H1 (cell line): ENCODE measurements at regions not wholly inside any gene's neighbourhood (a gene's known extent, or its start where the extent isn't known, plus 50 kb on each side); places are given as distances from the start of the nearest gene placed in this dataset.

Experiments used
- CTCF ChIA-PET: fragments of 300-600 bp; sonication (Branson Sonifier 250); formaldehyde crosslinking; loops from one replicate; lab custom pipeline; 2021; ENCODE audit not compliant: partially characterized antibody; lab: Charles Lee
- POLR2A ChIA-PET: fragments of 300-600 bp; sonication (Branson Sonifier 250); formaldehyde crosslinking; loops from one replicate; lab custom pipeline; 2021; ENCODE audit warnings: inconsistent platforms; ENCODE audit not compliant: partially characterized antibody; lab: Charles Lee
- DNase-seq, 2 experiments: peaks; one replicate each; pipeline versions ENCODE4 v3.0.0 to v3.0.0-alpha.2; 2010 to 2022; ENCODE audit warnings: low spot score in 2 of 2, low read depth in 1 of 2, mixed read lengths in 1 of 2
- FAIRE-seq: peaks from 2 replicates; lab custom pipeline; 2011; peaks lifted over from hg19 to GRCh38; lab: Jason Lieb, UNC
- H2AFZ ChIP-seq: 2 replicates; pipeline ENCODE4 v1.8.1; 2012; ENCODE audit warnings: low read length, inconsistent platforms
- H2AK5ac ChIP-seq: 2 replicates; pipeline ENCODE4 v1.6.1; 2013; ENCODE audit warnings: low read depth, low read length
- H2BK120ac ChIP-seq: replicated peaks from 2 replicates; pipeline ENCODE3; 2013; ENCODE audit warnings: low read depth, low read length, inconsistent platforms
- H2BK12ac ChIP-seq: 2 replicates; pipeline ENCODE4 v1.6.1; 2013; ENCODE audit warnings: low read depth, low read length
- H2BK15ac ChIP-seq: 2 replicates; pipeline ENCODE4 v1.6.1; 2013; ENCODE audit warnings: low read length
- H2BK20ac ChIP-seq: 2 replicates; pipeline ENCODE4 v1.6.1; 2013; ENCODE audit warnings: low read length
- H2BK5ac ChIP-seq: 2 replicates; pipeline ENCODE4 v1.6.1; 2013; ENCODE audit warnings: low read depth, low read length
- H3K14ac ChIP-seq: 2 replicates; pipeline ENCODE4 v1.6.1; 2013; ENCODE audit warnings: inconsistent platforms; ENCODE audit not compliant: insufficient read length
- H3K18ac ChIP-seq: 2 replicates; pipeline ENCODE4 v1.6.1; 2013; ENCODE audit warnings: low read length; ENCODE audit errors: extremely low read depth
- H3K23ac ChIP-seq: 2 replicates; pipeline ENCODE4 v1.6.1; 2013; ENCODE audit warnings: inconsistent platforms; ENCODE audit not compliant: insufficient read length
- H3K23me2 ChIP-seq: 2 replicates; pipeline ENCODE4 v1.6.1; 2013; ENCODE audit warnings: low read depth, low read length
- H3K27ac ChIP-seq: 2 replicates; pipeline ENCODE4 v1.6.1; 2011; ENCODE audit warnings: low read depth, low read length, inconsistent platforms
- H3K27me3 ChIP-seq, 4 experiments: replicated peaks in 1 of 4; 1 replicate in 1 of 4; 2 replicates in 3 of 4; pipeline versions ENCODE4 v1.6.1 to v1.8.1; 2011 to 2013; ENCODE audit warnings: low read length in 3 of 4, mild to moderate bottlenecking in 3 of 4, inconsistent platforms in 2 of 4, mixed read lengths in 2 of 4, moderate library complexity in 1 of 4; ENCODE audit not compliant: control insufficient read depth in 3 of 4, insufficient read depth in 3 of 4; ENCODE audit errors: extremely low read depth in 1 of 4
- H3K36me3 ChIP-seq, 4 experiments: 2 replicates each; pipeline versions ENCODE4 v1.6.1 to v1.8.1; 2011 to 2013; ENCODE audit warnings: mild to moderate bottlenecking in 4 of 4, low read length in 3 of 4, moderate library complexity in 2 of 4, control low read depth in 1 of 4, inconsistent platforms in 1 of 4; ENCODE audit not compliant: insufficient read depth in 4 of 4, control insufficient read depth in 2 of 4
- H3K4ac ChIP-seq: replicated peaks from 2 replicates; pipeline ENCODE3; 2013; ENCODE audit warnings: low read length, low read depth, mixed read lengths, inconsistent platforms; ENCODE audit not compliant: insufficient read length
- H3K4me1 ChIP-seq, 4 experiments: replicated peaks in 1 of 4; 1 replicate in 1 of 4; 2 replicates in 3 of 4; pipeline versions ENCODE4 v1.6.1 to v1.8.1; 2011 to 2013; ENCODE audit warnings: low read length in 3 of 4, inconsistent platforms in 2 of 4, mixed read lengths in 1 of 4; ENCODE audit not compliant: insufficient read depth in 4 of 4, control insufficient read depth in 3 of 4
- H3K4me2 ChIP-seq, 2 experiments: 2 replicates each; pipeline versions ENCODE4 v1.6.1 to v1.8.1; 2011 to 2013; ENCODE audit warnings: low read depth in 2 of 2, low read length in 2 of 2, control low read depth in 1 of 2, inconsistent platforms in 1 of 2, mild to moderate bottlenecking in 1 of 2; ENCODE audit not compliant: insufficient read depth in 1 of 2
- H3K4me3 ChIP-seq, 4 experiments: fragments of 200-600, 300-600 bp in 1 of 4; sonication (generic), shearing (Covaris generic), sonication (Bioruptor Twin) in 1 of 4; 2 replicates each; pipeline versions ENCODE4 v1.5.1 to v1.8.1; 2011 to 2016; ENCODE audit warnings: low read length in 4 of 4, low read depth in 3 of 4, control low read depth in 2 of 4, inconsistent platforms in 2 of 4, mild to moderate bottlenecking in 2 of 4, mixed read lengths in 1 of 4, moderate library complexity in 1 of 4; ENCODE audit not compliant: insufficient read depth in 2 of 4; ENCODE audit errors: extremely low read depth in 1 of 4
- H3K56ac ChIP-seq: replicated peaks from 2 replicates; pipeline ENCODE3; 2013; ENCODE audit warnings: low read depth, mild to moderate bottlenecking, mixed read lengths, low read length, inconsistent platforms; ENCODE audit not compliant: insufficient read length
- H3K79me1 ChIP-seq: 2 replicates; pipeline ENCODE4 v1.6.1; 2013; ENCODE audit warnings: low read depth, low read length, control low read depth
- H3K79me2 ChIP-seq, 2 experiments: 2 replicates each; pipeline versions ENCODE4 v1.6.1 to v1.8.1; 2012 to 2013; ENCODE audit warnings: low read length in 2 of 2, mild to moderate bottlenecking in 2 of 2, inconsistent platforms in 1 of 2; ENCODE audit not compliant: insufficient read depth in 2 of 2, control insufficient read depth in 1 of 2
- H3K9ac ChIP-seq, 4 experiments: replicated peaks in 1 of 4; 1 replicate in 1 of 4; 2 replicates in 3 of 4; pipeline versions ENCODE4 v1.6.1 to v1.8.1; 2011 to 2013; ENCODE audit warnings: low read depth in 3 of 4, low read length in 3 of 4, control low read depth in 2 of 4, mild to moderate bottlenecking in 2 of 4, moderate library complexity in 2 of 4, inconsistent platforms in 1 of 4; ENCODE audit errors: extremely low read depth in 1 of 4
- H3K9me3 ChIP-seq, 2 experiments: 2 replicates each; pipeline versions ENCODE4 v1.6.1 to v1.8.1; 2012 to 2013; ENCODE audit warnings: mild to moderate bottlenecking in 2 of 2, moderate library complexity in 2 of 2, control low read depth in 1 of 2, inconsistent platforms in 1 of 2, low read depth in 1 of 2, low read length in 1 of 2, mixed read lengths in 1 of 2; ENCODE audit not compliant: insufficient read depth in 2 of 2
- H4K20me1 ChIP-seq, 2 experiments: replicated peaks in 1 of 2; 2 replicates each; pipeline versions ENCODE3 to v1.8.1; 2011 to 2013; ENCODE audit warnings: inconsistent platforms in 2 of 2, low read length in 2 of 2, mild to moderate bottlenecking in 1 of 2; ENCODE audit not compliant: insufficient read depth in 2 of 2, control insufficient read depth in 1 of 2
- H4K5ac ChIP-seq: 2 replicates; pipeline ENCODE4 v1.6.1; 2013; ENCODE audit warnings: low read length, low read depth, mixed read lengths, inconsistent platforms; ENCODE audit not compliant: insufficient read length
- H4K8ac ChIP-seq: 2 replicates; pipeline ENCODE4 v1.8.0; 2013; ENCODE audit warnings: mild to moderate bottlenecking, moderate library complexity, low read length, inconsistent platforms; ENCODE audit not compliant: insufficient read depth; ENCODE audit errors: extremely low read depth
- H4K91ac ChIP-seq: replicated peaks from 2 replicates; pipeline ENCODE3; 2013; ENCODE audit warnings: low read length, mixed read lengths, inconsistent platforms; ENCODE audit not compliant: insufficient read length
- ATF2 ChIP-seq: IDR thresholded peaks from 2 replicates; pipeline ENCODE4 v1.6.1; 2012; ENCODE audit warnings: low read length, inconsistent platforms
- BCL11A ChIP-seq, 2 experiments: IDR thresholded peaks; one replicate each; pipeline ENCODE4 v1.6.1; 2011; ENCODE audit warnings: low read depth in 2 of 2, low read length in 2 of 2, mild to moderate bottlenecking in 2 of 2
- BRCA1 ChIP-seq: IDR thresholded peaks from 2 replicates; pipeline ENCODE4 v1.6.1; 2012; ENCODE audit warnings: low read depth, low read length, improper control_type of control experiment
- CBX5 ChIP-seq: fragments of 300-800, 300-1000 bp; sonication (generic); IDR thresholded peaks from 2 replicates; pipeline ENCODE4 v1.7.1; 2016; ENCODE audit warnings: antibody characterized with exemption, low read length, low read depth
- CHD2 ChIP-seq: IDR thresholded peaks from 2 replicates; pipeline ENCODE4 v1.6.1; 2012; ENCODE audit warnings: low read length, improper control_type of control experiment
- MAFK ChIP-seq: IDR thresholded peaks from 2 replicates; pipeline ENCODE4 v1.6.1; 2012; ENCODE audit warnings: low read depth, mild to moderate bottlenecking, improper control_type of control experiment, low read length
- MAX ChIP-seq: IDR thresholded peaks from 2 replicates; pipeline ENCODE4 v1.6.1; 2012; ENCODE audit warnings: inconsistent platforms
- POLR2AphosphoS5 ChIP-seq: IDR thresholded peaks from 2 replicates; pipeline ENCODE4 v1.6.1; 2011; ENCODE audit warnings: low read depth, low read length
- RAD21 ChIP-seq, 2 experiments: IDR thresholded peaks in 1 of 2; conservative IDR thresholded peaks in 1 of 2; 2 replicates each; pipeline ENCODE4 v1.6.1; 2011; ENCODE audit warnings: low read depth in 2 of 2, low read length in 2 of 2, improper control_type of control experiment in 1 of 2, inconsistent platforms in 1 of 2, mild to moderate bottlenecking in 1 of 2, moderate library complexity in 1 of 2
- SAP30 ChIP-seq: fragments of 300-600 bp; sonication (generic); IDR thresholded peaks from 2 replicates; pipeline ENCODE4 v1.7.1; 2012; ENCODE audit warnings: low read length, moderate library complexity, mild to moderate bottlenecking, inconsistent platforms; ENCODE audit not compliant: insufficient read depth, insufficient replicate concordance
- SRF ChIP-seq: IDR thresholded peaks from 2 replicates; pipeline ENCODE4 v1.6.1; 2011; ENCODE audit warnings: mild to moderate bottlenecking, low read depth, low read length, moderate library complexity
- USF2 ChIP-seq: IDR thresholded peaks from 2 replicates; pipeline ENCODE4 v1.6.1; 2011; ENCODE audit warnings: low read length, improper control_type of control experiment

GRCh38 chr12:88361493-88361892, 218.8 kb downstream of the KITLG start:
- no peak overlapping the region for H3K4me3 ChIP-seq
- H2BK15ac ChIP-seq = no peak overlapping the region
- no peaks in the 10 kb centered on the region for H3K23me2 ChIP-seq
- H2BK120ac ChIP-seq = no peak overlapping the region
- H2AK5ac ChIP-seq = no peak overlapping the region
- no peak overlapping the region for H3K4me2 ChIP-seq
- no peak overlapping the region for H2BK5ac ChIP-seq
- H3K27ac ChIP-seq = no peak overlapping the region
- H3K9me3 ChIP-seq = no peaks in the 10 kb centered on the region
- no peak for DNase-seq
- no peak overlapping the region for H4K5ac ChIP-seq
- H3K14ac ChIP-seq = no peak overlapping the region
- H3K4ac ChIP-seq = no peak overlapping the region
- H2BK20ac ChIP-seq = no peak overlapping the region
- no peak overlapping the region for H3K18ac ChIP-seq
- H4K8ac ChIP-seq = no peak overlapping the region
- FAIRE-seq = no peak
- H3K9ac ChIP-seq = no peak overlapping the region
- no peak overlapping the region for H3K23ac ChIP-seq
- H3K36me3 ChIP-seq = no peaks in the 10 kb centered on the region
- H3K56ac ChIP-seq = no peak overlapping the region
- ChIA-PET CTCF (interaction anchor here (0.7 to 1.2 kb wide), 2 partner anchors 32 to 300 kb away, joined by 3 to 5 read pairs; no protein-coding TSS in a partner anchor), POLR2A (no interaction called here)
- no peaks in the 10 kb centered on the region for H4K20me1 ChIP-seq
- no peak overlapping the region for H2AFZ ChIP-seq
- H4K91ac ChIP-seq = no peak overlapping the region
- H3K79me2 ChIP-seq = no peaks in the 10 kb centered on the region
- no peak for TF ChIP-seq BRCA1
- TF ChIP-seq CBX5 = no peak
- no peak for TF ChIP-seq CHD2
- no peak for TF ChIP-seq SRF
- no peak for TF ChIP-seq MAX
- TF ChIP-seq POLR2AphosphoS5 = no peak
- no peak for TF ChIP-seq BCL11A (IDR thresholded peaks at IDR 0.05; ENCODE audit: low read depth in 2 of 2, low read length in 2 of 2)
- TF ChIP-seq SAP30 = no peak
- TF ChIP-seq MAFK = no peak
- TF ChIP-seq ATF2 = no peak
- no peak for TF ChIP-seq USF2
- no peak for TF ChIP-seq RAD21 (IDR thresholded peaks at IDR 0.05 in 1 of 2, conservative IDR thresholded peaks at IDR 0.05 in 1 of 2; ENCODE audit: low read depth in 2 of 2, low read length in 2 of 2)
- H2BK12ac ChIP-seq = no peak overlapping the region
- H3K4me1 ChIP-seq = no peaks in the 10 kb centered on the region
- no peaks in the 10 kb centered on the region for H3K27me3 ChIP-seq
- H3K79me1 ChIP-seq = no peaks in the 10 kb centered on the region
